Uterus (tissue), 2 donors: ENCODE measurements at regions not wholly inside any gene's neighbourhood (a gene's known extent, or its start where the extent isn't known, plus 50 kb on each side); places are given as distances from the start of the nearest gene placed in this dataset.

Source experiments
- CTCF ChIP-seq, 4 experiments: fragments of 200-600 bp in 2 of 4; fragments of 450-650 bp in 2 of 4; sonication (generic) in 2 of 4; IDR thresholded peaks; one replicate each; pipeline ENCODE4 v1.5.1; 2016 to 2019; ENCODE audit warnings: antibody characterized with exemption in 4 of 4, mild to moderate bottlenecking in 2 of 4, moderate library complexity in 1 of 4
- POLR2A ChIP-seq, 2 donors: fragments of 450-650 bp; IDR thresholded peaks; one replicate each; pipeline ENCODE4 v1.6.1; 2016; ENCODE audit warnings: antibody characterized with exemption in 2 of 2, mild to moderate bottlenecking in 1 of 2, moderate library complexity in 1 of 2

- TF ChIP-seq CTCF (IDR thresholded peaks at IDR 0.05) (no peak), POLR2A (IDR thresholded peaks at IDR 0.05) (no peak)
Measured at GRCh38 chr11:109606256-109606655, 184.3 kb downstream of the C11orf87 start.
